T-cell (primary cell): ENCODE measurements at regions not wholly inside any gene's neighbourhood (a gene's known extent, or its start where the extent isn't known, plus 50 kb on each side); places are given as distances from the start of the nearest gene placed in this dataset.

ENCODE experiments used
- ATAC-seq, 4 experiments: fragments of 200-7000 bp in 3 of 4; fragments of 150-1000 bp in 1 of 4; cut with Tn5 transposase; replicated peaks in 1 of 4; 1 replicate in 3 of 4; 2 replicates in 1 of 4; pipeline ENCODE4 v1.10.0; 2021; ENCODE audit warnings: moderate library complexity in 3 of 4, mild to moderate bottlenecking in 2 of 4, moderate number of reproducible peaks in 1 of 4
- CTCF ChIA-PET, 2 donors: fragments of 300-600 bp; sonication (Branson Sonifier 250); formaldehyde crosslinking; loops; one replicate each; lab custom pipeline; 2022; ENCODE audit warnings: antibody characterized with exemption in 2 of 2; lab: Charles Lee
- POLR2A ChIA-PET, 2 donors: fragments of 300-600 bp; sonication (Branson Sonifier 250); formaldehyde crosslinking; loops; one replicate each; lab custom pipeline; 2022; ENCODE audit warnings: antibody characterized with exemption in 2 of 2; lab: Charles Lee
- DNase-seq, 35 experiments: peaks; one replicate each; pipeline versions ENCODE4 v3.0.0 to v3.0.0-alpha.2; 2013 to 2023
- H3K27ac ChIP-seq: one replicate; pipeline ENCODE4 v1.5.1; 2013; ENCODE audit warnings: low read length
- H3K27me3 ChIP-seq, 2 experiments: replicated peaks in 1 of 2; 1 replicate in 1 of 2; 2 replicates in 1 of 2; pipeline versions ENCODE4 v1.6.1 to v1.7.0; 2013; ENCODE audit warnings: low read length in 1 of 2, mixed read lengths in 1 of 2; ENCODE audit not compliant: control insufficient read depth in 2 of 2, insufficient read depth in 2 of 2; ENCODE audit errors: extremely low read depth in 1 of 2
- H3K36me3 ChIP-seq, 2 donors: 1 replicate in 1 of 2; 2 replicates in 1 of 2; pipeline versions ENCODE4 v1.6.1 to v1.7.0; 2013; ENCODE audit warnings: low read length in 1 of 2; ENCODE audit not compliant: control insufficient read depth in 2 of 2, insufficient read depth in 1 of 2; ENCODE audit errors: extremely low read depth in 1 of 2
- H3K4me1 ChIP-seq, 2 experiments: 1 replicate in 1 of 2; 2 replicates in 1 of 2; pipeline versions ENCODE4 v1.6.1 to v1.7.0; 2013; ENCODE audit warnings: low read length in 2 of 2, mixed read lengths in 1 of 2; ENCODE audit not compliant: insufficient read depth in 2 of 2, control insufficient read depth in 1 of 2; ENCODE audit errors: extremely low read depth in 1 of 2
- H3K4me3 ChIP-seq, 2 donors: 1 replicate in 1 of 2; 2 replicates in 1 of 2; pipeline versions ENCODE4 v1.5.1 to v1.7.0; 2013; ENCODE audit warnings: mild to moderate bottlenecking in 2 of 2, low read length in 1 of 2, moderate library complexity in 1 of 2; ENCODE audit not compliant: control insufficient read depth in 1 of 2; ENCODE audit errors: extremely low read depth in 1 of 2
- H3K9me3 ChIP-seq: 2 replicates; pipeline ENCODE4 v1.7.0; 2013
- H3K27ac Mint-ChIP-seq, 2 donors: one replicate each; pipeline ENCODE4 v1.8.0; 2020 to 2021; ENCODE audit warnings: mild to moderate bottlenecking in 2 of 2, mixed read lengths in 2 of 2
- H3K27me3 Mint-ChIP-seq, 2 donors: one replicate each; pipeline ENCODE4 v1.8.0; 2021 to 2022; ENCODE audit warnings: mixed read lengths in 2 of 2
- H3K36me3 Mint-ChIP-seq: one replicate; pipeline ENCODE4 v1.8.0; 2021; ENCODE audit warnings: mixed read lengths
- H3K4me1 Mint-ChIP-seq, 3 donors: one replicate each; pipeline ENCODE4 v1.8.0; 2020 to 2022; ENCODE audit warnings: mixed read lengths in 3 of 3, mild to moderate bottlenecking in 1 of 3
- H3K4me3 Mint-ChIP-seq, 3 donors: one replicate each; pipeline ENCODE4 v1.8.0; 2020 to 2022; ENCODE audit warnings: mild to moderate bottlenecking in 3 of 3, mixed read lengths in 3 of 3, moderate library complexity in 3 of 3
- H3K9me3 Mint-ChIP-seq, 3 donors: one replicate each; pipeline ENCODE4 v1.8.0; 2020 to 2022; ENCODE audit warnings: mixed read lengths in 3 of 3
- WGBS: methylation state at CpG from one replicate; pipeline ENCODE4 v1.1.5; 2013; ENCODE audit warnings: missing lambda C conversion rate; ENCODE audit not compliant: insufficient coverage; 5-methylcytosine and 5-hydroxymethylcytosine counted together

DNA sequence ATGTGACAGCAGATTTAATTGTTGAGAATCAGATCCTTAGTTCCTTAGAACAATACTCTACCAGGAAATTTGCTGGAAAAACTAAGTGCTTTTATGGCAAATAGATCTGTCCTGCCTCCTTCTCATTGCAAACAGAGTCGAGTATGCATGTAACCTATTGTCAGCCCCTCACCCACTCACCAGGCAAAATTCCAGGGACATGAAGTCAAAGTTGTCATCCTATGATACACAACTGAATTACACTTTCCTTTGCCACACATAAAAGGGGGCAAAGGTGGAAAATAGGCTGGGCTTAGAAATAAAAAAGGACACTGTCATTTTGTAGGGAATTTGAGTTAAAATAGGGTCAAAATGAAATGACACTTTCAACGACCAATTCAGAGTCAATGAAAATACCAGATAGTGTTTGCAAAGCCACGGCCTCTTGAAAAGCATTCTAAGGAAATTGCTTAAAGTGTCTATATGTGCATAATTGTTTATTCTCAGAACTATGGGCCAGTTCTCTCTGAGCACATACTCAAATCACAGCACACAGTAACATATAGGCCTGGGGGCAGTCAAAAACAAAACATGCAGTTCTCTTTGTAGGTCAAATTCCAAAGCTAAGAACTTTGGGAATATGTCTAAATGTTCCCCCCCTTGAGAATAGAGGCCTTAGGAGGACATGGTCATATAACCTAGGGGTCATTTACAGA lies 452.8 kb downstream of the NFIB start:
- Mint-ChIP-seq H3K27me3 (no peaks in the 10 kb centered on the region), H3K4me1 (no peaks in the 10 kb centered on the region), H3K4me3 (no peak overlapping the region), H3K9me3 (peaks cover 8 to 12% (median 10%) of the 10 kb centered on the region in 3 donors), H3K36me3 (no peaks in the 10 kb centered on the region), H3K27ac (no peak overlapping the region)
- Histone ChIP-seq H3K27ac (no peak overlapping the region), H3K27me3 (no peaks in the 10 kb centered on the region), H3K4me1 (no peaks in the 10 kb centered on the region), H3K9me3 (no peaks in the 10 kb centered on the region), H3K36me3 (no peaks in the 10 kb centered on the region), H3K4me3 (no peak overlapping the region)
- no CpG with 5 or more reads among the region's 3 CpGs for WGBS
- no peak for DNase-seq
- no peak for ATAC-seq
- POLR2A ChIA-PET, result interaction anchor here in 1 of 2 donors (0.9 kb wide), 1 partner anchor 96 kb away, joined by 3 read pairs; no protein-coding TSS in a partner anchor
- CTCF ChIA-PET, result interaction anchor here in 1 of 2 donors (0.5 kb wide), 1 partner anchor 89 kb away, joined by 3 read pairs; no protein-coding TSS in a partner anchor

DNA sequence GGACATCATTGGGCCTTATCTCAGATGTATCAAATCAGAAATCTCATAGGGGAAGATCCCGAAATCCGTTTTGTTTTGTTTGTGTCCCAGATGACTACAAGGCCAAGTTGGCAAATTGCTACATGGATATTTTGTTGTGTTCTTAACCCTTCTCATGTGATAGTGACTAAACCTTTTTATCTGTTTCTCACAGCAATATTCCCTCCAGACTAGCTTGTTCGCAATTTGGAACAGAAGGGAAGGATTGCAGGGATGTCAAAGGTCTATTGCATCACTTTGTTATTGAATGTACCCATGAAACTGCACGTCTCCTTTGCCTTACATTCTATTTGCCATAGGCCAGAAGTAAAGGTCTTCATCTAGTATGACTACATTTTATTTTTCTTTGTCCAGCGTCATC lies 453.9 kb downstream of the NFIB start:
- ATAC-seq (no peak), DNase-seq (no peak)
- H3K9me3 Mint-ChIP-seq, result peaks cover 8 to 16% (median 12%) of the 10 kb centered on the region in 3 donors
- no peak overlapping the region for H3K4me3 ChIP-seq
- POLR2A ChIA-PET, result no interaction called here
- H3K4me1 ChIP-seq, result no peaks in the 10 kb centered on the region
- H3K27me3 ChIP-seq, result no peaks in the 10 kb centered on the region
- no peak overlapping the region for H3K27ac ChIP-seq
- H3K36me3 Mint-ChIP-seq, result no peaks in the 10 kb centered on the region
- CTCF ChIA-PET, result no interaction called here
- H3K36me3 ChIP-seq, result no peaks in the 10 kb centered on the region
- H3K4me3 Mint-ChIP-seq, result no peak overlapping the region
- no peaks in the 10 kb centered on the region for H3K4me1 Mint-ChIP-seq
- no peak overlapping the region for H3K27ac Mint-ChIP-seq
- 55% methylated on average over 2 of the region's 5 CpGs for WGBS
- no peaks in the 10 kb centered on the region for H3K27me3 Mint-ChIP-seq
- no peaks in the 10 kb centered on the region for H3K9me3 ChIP-seq

DNA sequence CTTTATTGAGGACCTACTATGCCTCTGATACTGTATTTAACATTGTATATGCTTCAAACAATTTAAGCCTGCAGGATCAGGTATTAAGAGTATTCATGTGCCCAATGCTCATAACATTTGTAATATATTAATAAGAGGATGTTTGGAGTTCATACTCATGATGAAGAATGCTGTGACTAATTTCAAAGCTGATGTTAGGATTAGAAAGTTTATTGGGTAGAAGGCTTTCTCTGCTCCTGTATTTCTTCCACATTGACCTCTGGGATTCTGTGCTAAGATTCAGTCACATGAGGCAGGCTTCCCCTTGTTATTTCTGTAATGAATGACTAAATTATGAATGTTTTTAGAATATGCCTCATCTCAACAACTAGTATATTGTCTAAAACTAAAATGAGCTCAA lies 456.4 kb downstream of the NFIB start:
- no peaks in the 10 kb centered on the region for H3K9me3 ChIP-seq
- no peaks in the 10 kb centered on the region for H3K27me3 ChIP-seq
- no peaks in the 10 kb centered on the region for H3K4me1 Mint-ChIP-seq
- no peak overlapping the region for H3K27ac Mint-ChIP-seq
- DNase-seq, result no peak
- ChIA-PET CTCF (no interaction called here), POLR2A (no interaction called here)
- no peak overlapping the region for H3K4me3 Mint-ChIP-seq
- H3K36me3 Mint-ChIP-seq, result no peaks in the 10 kb centered on the region
- no peaks in the 10 kb centered on the region for H3K4me1 ChIP-seq
- no peaks in the 10 kb centered on the region for H3K36me3 ChIP-seq
- H3K9me3 Mint-ChIP-seq, result peaks cover 6 to 24% (median 8%) of the 10 kb centered on the region in 3 donors
- H3K27ac ChIP-seq, result no peak overlapping the region
- no peaks in the 10 kb centered on the region for H3K27me3 Mint-ChIP-seq
- ATAC-seq, result no peak
- H3K4me3 ChIP-seq, result no peak overlapping the region

DNA sequence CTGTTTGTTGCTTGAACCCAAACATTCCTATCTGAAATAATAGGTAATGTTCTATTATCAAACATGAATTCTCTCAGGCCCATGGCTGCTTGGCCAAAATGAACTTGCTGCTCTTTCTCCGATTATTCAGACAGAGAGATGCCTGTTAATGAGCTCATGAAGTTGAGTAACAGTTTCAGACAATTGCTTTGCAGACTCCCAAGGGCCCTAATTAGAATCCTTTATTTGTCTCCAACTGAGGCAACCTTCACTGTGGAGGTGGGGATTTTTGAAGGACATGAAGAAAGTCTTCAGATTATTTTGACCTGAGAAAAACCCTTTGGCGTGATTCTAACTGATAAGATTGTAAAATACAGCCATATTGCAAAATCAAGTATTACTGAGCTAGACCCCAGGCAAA lies 466.7 kb downstream of the NFIB start:
- Mint-ChIP-seq H3K4me3 (no peak overlapping the region), H3K27ac (no peak overlapping the region), H3K36me3 (no peaks in the 10 kb centered on the region), H3K9me3 (peaks cover 0 to 13% (median 7%) of the 10 kb centered on the region in 3 donors), H3K27me3 (no peaks in the 10 kb centered on the region), H3K4me1 (no peaks in the 10 kb centered on the region)
- POLR2A ChIA-PET, result no interaction called here
- no peaks in the 10 kb centered on the region for H3K9me3 ChIP-seq
- DNase-seq, result no peak
- no peaks in the 10 kb centered on the region for H3K36me3 ChIP-seq
- no peak overlapping the region for H3K4me3 ChIP-seq
- ATAC-seq, result no peak
- CTCF ChIA-PET, result no interaction called here
- whole genome bisulfite sequencing, result no CpG with 5 or more reads among the region's 2 CpGs
- H3K27me3 ChIP-seq, result no peaks in the 10 kb centered on the region
- H3K4me1 ChIP-seq, result no peaks in the 10 kb centered on the region
- no peak overlapping the region for H3K27ac ChIP-seq

DNA sequence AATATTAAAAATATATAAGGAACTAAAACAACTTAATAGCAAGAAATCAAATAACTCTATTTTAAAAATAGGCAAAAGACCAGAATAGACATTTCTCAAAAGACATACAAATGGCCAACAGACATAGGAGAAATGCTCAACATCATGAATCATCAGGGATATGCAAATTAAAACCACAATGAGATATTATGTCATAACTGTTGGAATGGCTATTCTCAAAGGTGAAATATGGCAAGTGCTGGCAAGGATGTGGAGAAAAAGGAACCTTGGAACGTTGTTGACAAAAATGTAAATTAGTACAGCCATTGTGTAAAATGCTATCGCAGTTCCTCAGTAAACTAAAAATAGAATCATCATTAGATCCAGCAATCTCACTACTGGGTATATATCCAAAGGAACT lies 468.5 kb downstream of the NFIB start:
- DNase-seq (no peak), ATAC-seq (no peak)
- Mint-ChIP-seq H3K4me3 (no peak overlapping the region), H3K27me3 (no peaks in the 10 kb centered on the region), H3K4me1 (no peaks in the 10 kb centered on the region), H3K27ac (no peak overlapping the region), H3K36me3 (no peaks in the 10 kb centered on the region), H3K9me3 (peaks cover 0 to 11% (median 4%) of the 10 kb centered on the region in 3 donors)
- ChIA-PET POLR2A (no interaction called here), CTCF (no interaction called here)
- H3K27me3 ChIP-seq, result no peaks in the 10 kb centered on the region
- H3K4me1 ChIP-seq, result no peaks in the 10 kb centered on the region
- no peaks in the 10 kb centered on the region for H3K36me3 ChIP-seq
- H3K4me3 ChIP-seq, result no peak overlapping the region
- WGBS, result no CpG with 5 or more reads among the region's 2 CpGs
- no peak overlapping the region for H3K27ac ChIP-seq
- H3K9me3 ChIP-seq, result no peaks in the 10 kb centered on the region

DNA sequence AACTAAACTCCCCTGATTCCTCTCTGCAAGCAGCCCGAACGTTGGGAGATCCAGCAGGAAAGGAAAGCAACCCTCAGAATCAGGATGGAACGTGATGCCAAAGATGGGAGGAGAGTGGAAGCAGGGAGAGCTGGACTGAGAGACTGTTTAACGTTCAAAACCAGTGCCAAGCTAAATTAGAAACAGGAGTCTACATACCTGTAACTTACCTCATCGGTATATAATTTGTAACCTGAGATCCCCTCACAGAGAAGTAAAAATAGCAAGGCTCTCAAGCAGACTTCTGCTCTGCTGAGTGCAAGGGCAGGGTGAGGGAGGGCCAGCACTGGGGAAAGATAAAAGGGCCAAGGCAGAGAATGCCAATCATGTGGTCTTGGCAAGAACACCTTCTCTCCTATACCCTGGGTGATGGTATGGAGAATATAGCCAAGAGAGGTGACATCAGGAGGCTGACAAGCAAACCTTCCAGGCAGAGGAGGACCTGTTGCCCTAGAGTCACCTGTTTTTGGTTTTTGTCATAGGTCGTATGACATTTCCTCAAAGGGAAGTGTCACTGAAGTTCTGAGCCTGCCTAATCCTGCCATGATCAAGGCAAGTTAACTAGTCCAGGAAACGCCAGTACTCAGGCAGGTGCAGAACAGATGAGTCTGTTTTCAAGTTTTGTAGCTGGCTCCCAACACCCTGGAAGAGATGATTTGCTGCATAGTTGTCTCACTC lies 472.0 kb downstream of the NFIB start:
- H3K36me3 Mint-ChIP-seq, result no peaks in the 10 kb centered on the region
- no peak for ATAC-seq
- ChIA-PET CTCF (no interaction called here), POLR2A (no interaction called here)
- H3K27ac Mint-ChIP-seq, result no peak overlapping the region
- Histone ChIP-seq H3K27me3 (no peaks in the 10 kb centered on the region), H3K4me3 (no peak overlapping the region), H3K36me3 (no peaks in the 10 kb centered on the region), H3K27ac (no peak overlapping the region), H3K4me1 (no peaks in the 10 kb centered on the region), H3K9me3 (no peaks in the 10 kb centered on the region)
- no peak overlapping the region for H3K4me3 Mint-ChIP-seq
- no peaks in the 10 kb centered on the region for H3K27me3 Mint-ChIP-seq
- H3K4me1 Mint-ChIP-seq, result no peaks in the 10 kb centered on the region
- peaks cover 8 to 14% (median 8%) of the 10 kb centered on the region in 3 donors for H3K9me3 Mint-ChIP-seq
- WGBS, result 39% methylated on average over 2 of the region's 7 CpGs
- DNase-seq, result no peak
